Heart right ventricle (tissue), 16 donors: ENCODE measurements at regions not wholly inside any gene's neighbourhood (a gene's known extent, or its start where the extent isn't known, plus 50 kb on each side); places are given as distances from the start of the nearest gene placed in this dataset.
A peak's percentile ranks its signal among the peaks of the same experiment; 100 is the strongest.

Source experiments
- ATAC-seq, 8 donors: fragments of 200-7000 bp; cut with Tn5 transposase; one replicate each; pipeline ENCODE4 v1.9.1; 2020; ENCODE audit warnings: mild to moderate bottlenecking in 8 of 8, moderate library complexity in 8 of 8, moderate number of reproducible peaks in 1 of 8
- DNase-seq, 2 donors: peaks; one replicate each; pipeline ENCODE4 v3.0.0-alpha.2; 2020
- H3K27ac ChIP-seq, 10 donors: fragments of 200-600 bp; sonication (generic) in 2 of 10; one replicate each; pipeline versions ENCODE4 v1.5.0 to v1.8.0; 2020 to 2022; ENCODE audit warnings: mild to moderate bottlenecking in 3 of 10
- H3K27me3 ChIP-seq, 7 donors: fragments of 200-600 bp; one replicate each; pipeline ENCODE4 v1.8.0; 2021 to 2022; ENCODE audit warnings: mild to moderate bottlenecking in 2 of 7
- H3K36me3 ChIP-seq, 9 donors: fragments of 200-600 bp; sonication (generic) in 1 of 9; one replicate each; pipeline versions ENCODE4 v1.5.0 to v1.8.0; 2020 to 2022; ENCODE audit warnings: mild to moderate bottlenecking in 2 of 9
- H3K4me1 ChIP-seq, 9 donors: fragments of 200-600 bp; sonication (generic) in 1 of 9; one replicate each; pipeline versions ENCODE4 v1.5.0 to v1.8.0; 2020 to 2022; ENCODE audit warnings: mild to moderate bottlenecking in 4 of 9
- H3K4me3 ChIP-seq, 10 donors: fragments of 200-600 bp; sonication (generic) in 2 of 10; one replicate each; pipeline versions ENCODE4 v1.5.0 to v1.8.0; 2020 to 2022; ENCODE audit warnings: mild to moderate bottlenecking in 7 of 10, moderate library complexity in 2 of 10
- H3K9me3 ChIP-seq, 11 donors: fragments of 200-600 bp in 10 of 11; sonication (generic) in 2 of 11; one replicate each; pipeline versions ENCODE4 v1.5.0 to v1.8.0; 2013 to 2022; ENCODE audit warnings: mild to moderate bottlenecking in 2 of 11, control low read depth in 1 of 11, moderate library complexity in 1 of 11
- WGBS, 2 donors: extraction: QIAGEN DNeasy Blood & Tissue Kit; methylation state at CpG; one replicate each; pipeline ENCODE4 v1.1.7; 2013; ENCODE audit warnings: inconsistent platforms in 1 of 2; 5-methylcytosine and 5-hydroxymethylcytosine counted together
- intact Hi-C, 10 donors: fragments of 100-400 bp; cut with DNase I; formaldehyde crosslinking; loops; one replicate each; pipeline versions ENCODE4 v1.11.1 to v1.14.2; 2022
- TF ChIP-seq, protein P1 (sequence below), 9 donors: fragments of 200-600 bp; sonication (generic) in 2 of 9; IDR thresholded peaks; one replicate each; pipeline versions ENCODE4 v1.5.0 to v1.8.0; 2021 to 2022; ENCODE audit warnings: antibody characterized with exemption in 9 of 9, mild to moderate bottlenecking in 5 of 9, moderate library complexity in 1 of 9
- donor health status: Arrhythmogenic right ventricular cardiomyopathy.
- donor health status: ischemic (EF 13 %, LVEDD 7.1; RV severe dilation, severe dysfunction).
- donor health status: healthy with polysubstance abuse.
- donor health status: DM: no; HTN: yes; CAD: no.
- donor health status: DM: no; HTN: no; CAD: no.
- donor health status: ischemic (EF 25% LVEDD 6.9; RV normal size, moderate dysfunction).
- donor health status: ischemic (EF 25% LVEDD 5.7; RV mildly dilated, moderate dysfunction).
- donor health status: healthy.
- donor health status: DM: yes; HTN: yes; CAD: no.
- donor health status: Ischemic cardiomyopathy.
- donor health status: ischemic (EF 35%, LVEDD 5.7; RV mildly dilated, moderate dysfunction).
- donor health status: nonischemic (EF 11% LVEDD 7.7; RV severe dilation, severe dysfunction).
- donor health status: DM: yes; HTN: yes; CAD: no.
- donor health status: PGD.
- donor health status: ischemic (EF 29% LVEDD 5.4; RV normal size, mild dysfunction).
- donor health status: nonischemic (EF 23%, LVEDD 6.1; RV moderate dilation, normal function).

DNA sequence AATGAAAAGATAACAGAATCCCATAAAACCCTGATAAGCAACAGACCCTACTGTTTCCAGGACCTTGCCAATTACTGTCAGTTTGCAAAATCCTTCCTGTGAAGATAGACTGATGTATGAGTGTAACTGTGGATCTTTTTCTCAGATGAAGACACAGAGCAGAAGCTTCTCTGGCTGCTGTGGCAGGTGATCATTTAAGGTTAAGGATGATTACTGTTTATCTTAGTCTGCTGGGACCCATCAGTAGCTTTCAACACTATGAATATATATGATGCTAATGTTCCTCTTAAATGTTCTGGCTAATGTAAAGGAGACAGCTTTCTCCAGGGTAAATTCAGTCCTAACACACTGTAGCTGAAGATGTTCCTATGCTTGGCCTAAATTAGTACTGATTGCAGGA is 56.0 kb upstream of the CTTNBP2 start:
- Histone ChIP-seq H3K36me3 (no peaks in the 10 kb centered on the region), H3K27ac (no peak overlapping the region), H3K4me3 (no peak overlapping the region), H3K9me3 (peaks cover 0 to 13% (median 6%) of the 10 kb centered on the region in 11 donors), H3K27me3 (no peaks in the 10 kb centered on the region), H3K4me1 (no peaks in the 10 kb centered on the region)
- DNase-seq = no peak
- TF ChIP-seq, protein P1, sequence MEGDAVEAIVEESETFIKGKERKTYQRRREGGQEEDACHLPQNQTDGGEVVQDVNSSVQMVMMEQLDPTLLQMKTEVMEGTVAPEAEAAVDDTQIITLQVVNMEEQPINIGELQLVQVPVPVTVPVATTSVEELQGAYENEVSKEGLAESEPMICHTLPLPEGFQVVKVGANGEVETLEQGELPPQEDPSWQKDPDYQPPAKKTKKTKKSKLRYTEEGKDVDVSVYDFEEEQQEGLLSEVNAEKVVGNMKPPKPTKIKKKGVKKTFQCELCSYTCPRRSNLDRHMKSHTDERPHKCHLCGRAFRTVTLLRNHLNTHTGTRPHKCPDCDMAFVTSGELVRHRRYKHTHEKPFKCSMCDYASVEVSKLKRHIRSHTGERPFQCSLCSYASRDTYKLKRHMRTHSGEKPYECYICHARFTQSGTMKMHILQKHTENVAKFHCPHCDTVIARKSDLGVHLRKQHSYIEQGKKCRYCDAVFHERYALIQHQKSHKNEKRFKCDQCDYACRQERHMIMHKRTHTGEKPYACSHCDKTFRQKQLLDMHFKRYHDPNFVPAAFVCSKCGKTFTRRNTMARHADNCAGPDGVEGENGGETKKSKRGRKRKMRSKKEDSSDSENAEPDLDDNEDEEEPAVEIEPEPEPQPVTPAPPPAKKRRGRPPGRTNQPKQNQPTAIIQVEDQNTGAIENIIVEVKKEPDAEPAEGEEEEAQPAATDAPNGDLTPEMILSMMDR (IDR thresholded peaks at IDR 0.05) = no peak
- ATAC-seq = no peak
- intact Hi-C loops = no loop called here

DNA sequence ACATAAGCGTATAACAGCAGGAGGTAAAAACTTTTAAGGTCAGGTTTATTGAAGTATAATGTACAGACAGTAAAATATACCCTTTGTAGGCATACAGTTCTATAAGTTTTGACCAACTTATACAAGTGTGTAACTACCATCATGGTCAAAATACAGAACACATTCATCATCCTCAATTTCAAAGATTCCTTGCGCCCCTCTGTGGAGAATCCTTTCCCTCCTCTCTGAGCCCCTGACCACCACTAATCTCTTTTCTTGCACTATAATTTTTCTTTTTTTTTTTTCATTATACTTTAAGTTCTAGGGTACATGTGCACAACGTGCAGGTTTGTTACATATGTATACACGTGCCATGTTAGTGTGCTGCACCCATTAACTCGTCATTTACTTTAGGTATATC is 58.1 kb upstream of the CTTNBP2 start:
- intact Hi-C loops = loop anchor here in 1 of 10 donors (5.0 kb wide), 1 partner anchor 179 kb away; no protein-coding TSS in a partner anchor
- no peak for ATAC-seq
- WGBS, 2 donors = 81 to 88% methylated on average over 5 of the region's 5 CpGs

DNA sequence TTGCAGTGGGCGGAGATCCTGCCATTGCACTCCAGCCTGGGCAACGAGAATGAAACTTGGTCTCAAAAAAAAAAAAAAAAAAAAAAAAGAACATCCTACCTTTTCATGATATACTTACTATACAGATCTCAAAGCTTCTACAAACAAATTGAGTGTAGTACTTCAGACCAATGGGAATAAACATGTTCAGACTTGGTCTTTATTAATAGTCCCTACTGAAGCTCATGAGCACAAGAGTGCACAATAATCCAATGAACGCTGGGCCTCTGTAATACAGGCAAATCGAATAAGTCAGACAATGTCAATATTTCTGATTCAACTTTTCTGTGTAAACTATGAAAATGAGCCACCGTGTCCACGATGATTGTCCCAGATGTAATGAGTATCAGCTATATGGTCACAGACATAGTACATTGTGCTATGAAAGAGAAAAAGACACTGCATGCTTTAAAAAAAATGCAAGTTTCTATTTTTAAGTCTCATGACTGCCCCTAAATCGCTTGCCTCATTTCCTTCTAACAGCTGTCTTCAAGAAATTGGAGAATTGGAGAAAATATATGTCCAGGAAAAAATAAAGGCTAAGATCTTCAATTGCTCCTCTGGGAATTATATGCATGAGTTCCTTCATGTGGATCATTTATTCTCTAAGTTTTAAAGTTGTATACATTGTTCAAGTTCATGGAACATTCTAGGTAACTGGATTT is 64.0 kb upstream of the CTTNBP2 start:
- TF ChIP-seq, protein P1 (IDR thresholded peaks at IDR 0.05) = no peak
- intact Hi-C loops = no loop called here
- no peaks in the 10 kb centered on the region for H3K27me3 ChIP-seq
- ATAC-seq (no peak), DNase-seq (no peak)
- no peaks in the 10 kb centered on the region for H3K4me1 ChIP-seq
- no peak overlapping the region for H3K4me3 ChIP-seq
- no peak overlapping the region for H3K27ac ChIP-seq
- peaks cover 0 to 13% (median 7%) of the 10 kb centered on the region in 11 donors for H3K9me3 ChIP-seq
- H3K36me3 ChIP-seq = no peaks in the 10 kb centered on the region
- WGBS, 2 donors = 70 to 74% methylated on average over 7 of the region's 7 CpGs

More for the DNA sequence above, 58.1 kb upstream of the CTTNBP2 start:
- no peaks in the 10 kb centered on the region for H3K27me3 ChIP-seq
- DNase-seq = no peak
- H3K4me3 ChIP-seq = no peak overlapping the region
- H3K36me3 ChIP-seq = no peaks in the 10 kb centered on the region
- TF ChIP-seq, protein P1 (IDR thresholded peaks at IDR 0.05) = peak in 1 of 9 donors; percentile 16
- peaks cover 0 to 13% (median 6%) of the 10 kb centered on the region in 11 donors for H3K9me3 ChIP-seq
- H3K27ac ChIP-seq = no peak overlapping the region
- no peaks in the 10 kb centered on the region for H3K4me1 ChIP-seq

DNA sequence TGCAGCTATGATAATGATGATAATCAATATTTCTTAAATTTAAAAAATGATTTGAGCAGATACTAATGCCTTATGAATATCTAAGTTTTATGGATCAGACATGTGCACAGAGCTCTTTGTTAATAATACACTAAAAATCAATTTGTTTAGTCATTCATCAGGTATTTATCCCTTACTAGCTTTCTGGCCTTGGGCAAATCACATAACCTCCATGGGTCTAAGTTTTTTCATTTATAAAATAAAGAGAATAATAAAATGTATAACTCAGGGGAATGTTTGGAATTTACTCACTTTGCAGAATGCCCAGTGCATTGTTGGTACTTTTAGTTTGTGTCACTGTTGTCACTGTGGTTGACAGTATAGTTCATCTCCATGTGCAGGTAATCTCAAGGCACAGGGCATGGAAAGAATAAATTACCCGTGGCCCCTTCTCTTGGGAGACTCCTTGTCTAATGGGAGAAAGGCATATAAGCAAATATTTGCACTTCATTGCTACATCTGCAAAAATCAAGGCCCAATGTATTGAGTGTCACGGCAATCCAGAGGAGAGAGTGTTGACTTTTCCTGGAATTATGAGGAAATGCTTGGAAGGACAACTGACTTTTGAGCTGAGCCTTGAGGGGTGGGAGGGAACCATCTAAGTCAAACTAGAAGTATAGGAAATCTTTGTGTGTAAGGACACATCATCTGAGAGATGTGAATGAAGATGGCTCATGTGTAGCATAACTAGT is 64.7 kb upstream of the CTTNBP2 start:
- TF ChIP-seq, protein P1 (IDR thresholded peaks at IDR 0.05) = no peak
- no peak overlapping the region for H3K4me3 ChIP-seq
- WGBS, 2 donors = 71 to 79% methylated on average over 2 of the region's 2 CpGs
- intact Hi-C loops = no loop called here
- DNase-seq (no peak), ATAC-seq (no peak)
- no peaks in the 10 kb centered on the region for H3K4me1 ChIP-seq
- no peak overlapping the region for H3K27ac ChIP-seq
- peaks cover 0 to 14% (median 4%) of the 10 kb centered on the region in 11 donors for H3K9me3 ChIP-seq
- no peaks in the 10 kb centered on the region for H3K36me3 ChIP-seq
- no peaks in the 10 kb centered on the region for H3K27me3 ChIP-seq
